Liver (tissue), 8 donors: ENCODE measurements at regions not wholly inside any gene's neighbourhood (a gene's known extent, or its start where the extent isn't known, plus 50 kb on each side); places are given as distances from the start of the nearest gene placed in this dataset.

ENCODE experiments used
- DNase-seq: peaks from one replicate; pipeline ENCODE4 v3.0.0-alpha.2; 2017; ENCODE audit warnings: low spot score
- H3K27ac ChIP-seq, 2 donors: one replicate each; pipeline ENCODE4 v1.7.0; 2013; ENCODE audit warnings: inconsistent platforms in 2 of 2, low read length in 2 of 2, control low read depth in 1 of 2, low read depth in 1 of 2, mild to moderate bottlenecking in 1 of 2
- H3K27me3 ChIP-seq, 4 donors: one replicate each; pipeline versions ENCODE4 v1.6.1 to v1.7.0; 2013; ENCODE audit warnings: low read length in 3 of 4, inconsistent platforms in 1 of 4, mild to moderate bottlenecking in 1 of 4, moderate library complexity in 1 of 4; ENCODE audit not compliant: control insufficient read depth in 4 of 4, insufficient read depth in 4 of 4
- H3K36me3 ChIP-seq, 4 donors: one replicate each; pipeline versions ENCODE4 v1.6.1 to v1.7.0; 2013; ENCODE audit warnings: low read length in 3 of 4, mild to moderate bottlenecking in 3 of 4, low read depth in 1 of 4, moderate library complexity in 1 of 4; ENCODE audit not compliant: control insufficient read depth in 4 of 4, insufficient read depth in 3 of 4
- H3K4me1 ChIP-seq, 4 donors: one replicate each; pipeline versions ENCODE4 v1.6.1 to v1.7.0; 2013; ENCODE audit warnings: low read length in 3 of 4, mild to moderate bottlenecking in 3 of 4, moderate library complexity in 1 of 4; ENCODE audit not compliant: control insufficient read depth in 4 of 4, insufficient read depth in 4 of 4
- H3K4me3 ChIP-seq, 3 donors: one replicate each; pipeline versions ENCODE4 v1.6.1 to v1.7.0; 2013; ENCODE audit warnings: low read length in 3 of 3, control low read depth in 1 of 3, low read depth in 1 of 3, mild to moderate bottlenecking in 1 of 3
- H3K9ac ChIP-seq, 2 donors: one replicate each; pipeline ENCODE4 v1.7.0; 2013; ENCODE audit warnings: low read length in 2 of 2, mild to moderate bottlenecking in 2 of 2, moderate library complexity in 2 of 2, control low read depth in 1 of 2, low read depth in 1 of 2
- H3K9me3 ChIP-seq, 4 donors: one replicate each; pipeline versions ENCODE4 v1.6.1 to v1.7.0; 2013; ENCODE audit warnings: low read length in 3 of 4; ENCODE audit not compliant: control insufficient read depth in 4 of 4
- ATF3 ChIP-seq: IDR thresholded peaks from 2 replicates; pipeline ENCODE4 v1.6.1; 2016; ENCODE audit warnings: antibody characterized with exemption
- CTCF ChIP-seq: fragments of 150-350 bp; IDR thresholded peaks from 2 replicates; pipeline ENCODE4 v1.5.1; 2017; ENCODE audit warnings: improper control_type of control experiment, low read depth, low read length; ENCODE audit not compliant: missing input control
- EGR1 ChIP-seq, 2 donors: IDR thresholded peaks; 2 replicates each; pipeline ENCODE4 v1.6.1; 2016 to 2018; ENCODE audit warnings: antibody characterized with exemption in 2 of 2, low read depth in 2 of 2
- FOXA1 ChIP-seq: IDR thresholded peaks from 2 replicates; pipeline ENCODE4 v1.6.1; 2016; ENCODE audit warnings: antibody characterized with exemption
- FOXA2 ChIP-seq: IDR thresholded peaks from 2 replicates; pipeline ENCODE4 v1.6.1; 2016; ENCODE audit warnings: antibody characterized with exemption
- GABPA ChIP-seq, 2 donors: IDR thresholded peaks in 1 of 2; conservative IDR thresholded peaks in 1 of 2; 2 replicates each; pipeline ENCODE4 v1.6.1; 2016; ENCODE audit warnings: antibody characterized with exemption in 2 of 2, mild to moderate bottlenecking in 1 of 2, moderate library complexity in 1 of 2
- HNF4A ChIP-seq, 2 donors: conservative IDR thresholded peaks; 2 replicates each; pipeline ENCODE4 v1.6.1; 2016; ENCODE audit warnings: antibody characterized with exemption in 2 of 2, mild to moderate bottlenecking in 2 of 2
- HNF4G ChIP-seq: IDR thresholded peaks from 2 replicates; pipeline ENCODE4 v1.6.1; 2016; ENCODE audit warnings: antibody characterized with exemption
- JUND ChIP-seq, 2 donors: IDR thresholded peaks; 2 replicates each; pipeline ENCODE4 v1.6.1; 2016; ENCODE audit warnings: antibody characterized with exemption in 2 of 2
- MAX ChIP-seq: IDR thresholded peaks from 2 replicates; pipeline ENCODE4 v1.6.1; 2016; ENCODE audit warnings: antibody characterized with exemption
- NR2F2 ChIP-seq: IDR thresholded peaks from 2 replicates; pipeline ENCODE4 v1.6.1; 2016; ENCODE audit warnings: antibody characterized with exemption
- RAD21 ChIP-seq, 2 donors: IDR thresholded peaks; 2 replicates each; pipeline ENCODE4 v1.6.1; 2016; ENCODE audit warnings: antibody characterized with exemption in 2 of 2, mild to moderate bottlenecking in 2 of 2
- REST ChIP-seq: IDR thresholded peaks from 2 replicates; pipeline ENCODE4 v1.6.1; 2016; ENCODE audit warnings: antibody characterized with exemption, mild to moderate bottlenecking
- RXRA ChIP-seq, 2 donors: IDR thresholded peaks; 2 replicates each; pipeline ENCODE4 v1.6.1; 2017 to 2018; ENCODE audit warnings: antibody characterized with exemption in 2 of 2, mild to moderate bottlenecking in 1 of 2
- SP1 ChIP-seq: IDR thresholded peaks from 2 replicates; pipeline ENCODE4 v1.6.1; 2018; ENCODE audit warnings: antibody characterized with exemption, mild to moderate bottlenecking
- TAF1 ChIP-seq: conservative IDR thresholded peaks from 2 replicates; pipeline ENCODE4 v1.6.1; 2016; ENCODE audit warnings: antibody characterized with exemption, mild to moderate bottlenecking
- YY1 ChIP-seq: IDR thresholded peaks from 2 replicates; pipeline ENCODE4 v1.6.1; 2016; ENCODE audit warnings: antibody characterized with exemption, mild to moderate bottlenecking
- ZBTB33 ChIP-seq: IDR thresholded peaks from 2 replicates; pipeline ENCODE4 v1.6.1; 2016; ENCODE audit warnings: antibody characterized with exemption
- WGBS: extraction: QIAGEN DNeasy Blood & Tissue Kit; methylation state at CpG from one replicate; pipeline ENCODE4 v1.1.7; 2013; 5-methylcytosine and 5-hydroxymethylcytosine counted together
- donor health status: healthy.
- donor health status: healthy.
- donor health status: healthy.
- donor health status: healthy.
- donor health status: healthy.

- no peak overlapping the region for H3K9ac ChIP-seq
- no peak for TF ChIP-seq HNF4A (conservative IDR thresholded peaks at IDR 0.05)
- TF ChIP-seq GABPA (IDR thresholded peaks at IDR 0.05 in 1 of 2, conservative IDR thresholded peaks at IDR 0.05 in 1 of 2) = no peak
- no peak for TF ChIP-seq FOXA2
- no peak for TF ChIP-seq REST
- TF ChIP-seq YY1 = no peak
- TF ChIP-seq NR2F2 = no peak
- no peak for TF ChIP-seq FOXA1
- H3K4me3 ChIP-seq = no peak overlapping the region
- H3K4me1 ChIP-seq = no peaks in the 10 kb centered on the region
- WGBS = 90% methylated on average over 1 of the region's 1 CpG
- no peak overlapping the region for H3K27ac ChIP-seq
- no peaks in the 10 kb centered on the region for H3K9me3 ChIP-seq
- H3K27me3 ChIP-seq = no peaks in the 10 kb centered on the region
- DNase-seq = no peak
- no peaks in the 10 kb centered on the region for H3K36me3 ChIP-seq
Observed at GRCh38 chr10:64394744-64395143, 873.5 kb downstream of the REEP3 start.

GRCh38 chr10:64396105-64396708 is 875.0 kb downstream of the REEP3 start:
- Histone ChIP-seq H3K9ac (no peak overlapping the region), H3K9me3 (no peaks in the 10 kb centered on the region), H3K4me1 (no peaks in the 10 kb centered on the region), H3K4me3 (no peak overlapping the region), H3K27ac (no peak overlapping the region), H3K36me3 (no peaks in the 10 kb centered on the region), H3K27me3 (no peaks in the 10 kb centered on the region)
- 89% methylated on average over 1 of the region's 1 CpG for WGBS
- TF ChIP-seq MAX (no peak), RAD21 (IDR thresholded peaks at IDR 0.05) (no peak), FOXA1 (no peak), NR2F2 (no peak), EGR1 (IDR thresholded peaks at IDR 0.05; ENCODE audit: low read depth in 2 of 2) (no peak), ATF3 (no peak), SP1 (no peak), RXRA (IDR thresholded peaks at IDR 0.05) (no peak), ZBTB33 (no peak), REST (no peak), CTCF (no peak), HNF4A (conservative IDR thresholded peaks at IDR 0.05) (no peak), FOXA2 (no peak), TAF1 (no peak), YY1 (no peak), HNF4G (no peak), JUND (IDR thresholded peaks at IDR 0.05) (no peak), GABPA (IDR thresholded peaks at IDR 0.05 in 1 of 2, conservative IDR thresholded peaks at IDR 0.05 in 1 of 2) (no peak)
- DNase-seq = no peak
